ENCODE measurements at regions not wholly inside any gene's neighbourhood (a gene's known extent, or its start where the extent isn't known, plus 50 kb on each side); places are given as distances from the start of the nearest gene placed in this dataset.

- H3K27me3 ChIP-seq (ENCODE audit: insufficient read depth, low read depth), result no peaks in the 10 kb centered on the region
- no peaks in the 10 kb centered on the region for H3K36me3 ChIP-seq (ENCODE audit: insufficient read depth)
- H3K4me3 ChIP-seq (IDR thresholded peaks at IDR 0.05; ENCODE audit: insufficient read depth, low read depth, low read length), result no peak overlapping the region
- no peak overlapping the region for H3K9ac ChIP-seq
- H3K4me1 ChIP-seq (ENCODE audit: low read depth, poor library complexity, severe bottlenecking), result no peaks in the 10 kb centered on the region
- H3K4me2 ChIP-seq, result no peak overlapping the region
- H2AFZ ChIP-seq (ENCODE audit: low read depth), result no peak overlapping the region
- no peaks in the 10 kb centered on the region for H3K79me2 ChIP-seq (ENCODE audit: insufficient read depth, low read depth)
- no peak for TF ChIP-seq CTCF (conservative IDR thresholded peaks at IDR 0.05; ENCODE audit: low read depth, low read length)
- H3K27ac ChIP-seq, result no peak overlapping the region
- H4K20me1 ChIP-seq (ENCODE audit: insufficient read depth), result no peaks in the 10 kb centered on the region
These were observed 845.4 kb downstream of the HACE1 start for GRCh38 chr6:104014163-104014959.

- Histone ChIP-seq H3K4me2 (no peak overlapping the region), H3K4me1 (ENCODE audit: low read depth, poor library complexity, severe bottlenecking) (no peaks in the 10 kb centered on the region)
- no peak for TF ChIP-seq CTCF (conservative IDR thresholded peaks at IDR 0.05; ENCODE audit: low read depth, low read length)
These were observed 846.3 kb downstream of the HACE1 start for GRCh38 chr6:104013312-104013971.

GRCh38 chr6:104010897-104011296 is 848.8 kb downstream of the HACE1 start:
- no peak for TF ChIP-seq CTCF (conservative IDR thresholded peaks at IDR 0.05; ENCODE audit: low read depth, low read length)
- H3K4me1 ChIP-seq (ENCODE audit: low read depth, poor library complexity, severe bottlenecking), result no peaks in the 10 kb centered on the region
- no peak overlapping the region for H3K4me2 ChIP-seq
- no peaks in the 10 kb centered on the region for H3K79me2 ChIP-seq (ENCODE audit: insufficient read depth, low read depth)
- H3K27me3 ChIP-seq (ENCODE audit: insufficient read depth, low read depth), result no peaks in the 10 kb centered on the region
- H3K36me3 ChIP-seq (ENCODE audit: insufficient read depth), result no peaks in the 10 kb centered on the region
- no peak overlapping the region for H3K9ac ChIP-seq
- H4K20me1 ChIP-seq (ENCODE audit: insufficient read depth), result no peaks in the 10 kb centered on the region
- H3K27ac ChIP-seq, result no peak overlapping the region
- no peak overlapping the region for H2AFZ ChIP-seq (ENCODE audit: low read depth)
- no peak overlapping the region for H3K4me3 ChIP-seq (IDR thresholded peaks at IDR 0.05; ENCODE audit: insufficient read depth, low read depth, low read length)

More at GRCh38 chr6:104013312-104013971, 846.3 kb downstream of the HACE1 start:
- Histone ChIP-seq H3K27ac (no peak overlapping the region), H3K27me3 (ENCODE audit: insufficient read depth, low read depth) (no peaks in the 10 kb centered on the region), H3K36me3 (ENCODE audit: insufficient read depth) (no peaks in the 10 kb centered on the region), H4K20me1 (ENCODE audit: insufficient read depth) (no peaks in the 10 kb centered on the region), H3K9ac (no peak overlapping the region), H3K79me2 (ENCODE audit: insufficient read depth, low read depth) (no peaks in the 10 kb centered on the region), H3K4me3 (IDR thresholded peaks at IDR 0.05; ENCODE audit: insufficient read depth, low read depth, low read length) (no peak overlapping the region), H2AFZ (ENCODE audit: low read depth) (no peak overlapping the region)

- Histone ChIP-seq H2AFZ (ENCODE audit: low read depth) (no peak overlapping the region), H3K4me3 (IDR thresholded peaks at IDR 0.05; ENCODE audit: insufficient read depth, low read depth, low read length) (no peak overlapping the region), H3K27ac (no peak overlapping the region), H4K20me1 (ENCODE audit: insufficient read depth) (no peaks in the 10 kb centered on the region), H3K79me2 (ENCODE audit: insufficient read depth, low read depth) (no peaks in the 10 kb centered on the region), H3K9ac (no peak overlapping the region), H3K27me3 (ENCODE audit: insufficient read depth, low read depth) (no peaks in the 10 kb centered on the region), H3K4me2 (no peak overlapping the region), H3K4me1 (ENCODE audit: low read depth, poor library complexity, severe bottlenecking) (no peaks in the 10 kb centered on the region), H3K36me3 (ENCODE audit: insufficient read depth) (no peaks in the 10 kb centered on the region)
- TF ChIP-seq CTCF (conservative IDR thresholded peaks at IDR 0.05; ENCODE audit: low read depth, low read length), result no peak
These were observed 855.8 kb downstream of the HACE1 start for GRCh38 chr6:104003803-104004516.
